ENCODE measurements at regions not wholly inside any gene's neighbourhood (a gene's known extent, or its start where the extent isn't known, plus 50 kb on each side); places are given as distances from the start of the nearest gene placed in this dataset.
"Not testable (repeated sequence)": the region's sequence is repeated elsewhere in the genome, so short reads cannot be mapped to it uniquely, and the experiment has no call there.

GRCh38 chr2:63737081-63737751, 104.5 kb upstream of the UGP2 start:
- no peak for ATAC-seq (ENCODE audit: low FRiP score)
- no peak for DNase-seq (ENCODE audit: low spot score)

GRCh38 chr2:63738019-63738418, 103.7 kb upstream of the UGP2 start:
- no peak for TF ChIP-seq CTCF (IDR thresholded peaks at IDR 0.05)
- DNase-seq (ENCODE audit: low spot score) = no peak
- peak; percentile 63 for ATAC-seq (ENCODE audit: low FRiP score)

More at GRCh38 chr2:63737081-63737751, 104.5 kb upstream of the UGP2 start:
- no peak for TF ChIP-seq CTCF (IDR thresholded peaks at IDR 0.05)

GRCh38 chr2:63739180-63739579, 102.5 kb upstream of the UGP2 start:
- DNase-seq (ENCODE audit: low spot score); ATAC-seq (ENCODE audit: low FRiP score): not testable (repeated sequence)

GRCh38 chr2:63740020-63740419, 101.7 kb upstream of the UGP2 start:
- no peak for DNase-seq (ENCODE audit: low spot score)
- TF ChIP-seq CTCF (IDR thresholded peaks at IDR 0.05) = no peak
- no peak for ATAC-seq (ENCODE audit: low FRiP score)

GRCh38 chr2:63740943-63741342, 100.8 kb upstream of the UGP2 start:
- no peak for DNase-seq (ENCODE audit: low spot score)
- TF ChIP-seq CTCF (IDR thresholded peaks at IDR 0.05) = no peak
- peak; percentile 25 for ATAC-seq (ENCODE audit: low FRiP score)

GRCh38 chr2:63741884-63742579, 99.7 kb upstream of the UGP2 start:
- ATAC-seq (ENCODE audit: low FRiP score) = no peak

GRCh38 chr2:63742580-63742976, 99.1 kb upstream of the UGP2 start:
- ATAC-seq (ENCODE audit: low FRiP score) (no peak), DNase-seq (ENCODE audit: low spot score) (no peak)
- TF ChIP-seq CTCF (IDR thresholded peaks at IDR 0.05) = no peak

More at GRCh38 chr2:63741884-63742579, 99.7 kb upstream of the UGP2 start:
- DNase-seq (ENCODE audit: low spot score) = no peak
- no peak for TF ChIP-seq CTCF (IDR thresholded peaks at IDR 0.05)

All from omental fat pad (tissue), 3 donors.